ENCODE measurements at regions not wholly inside any gene's neighbourhood (a gene's known extent, or its start where the extent isn't known, plus 50 kb on each side); places are given as distances from the start of the nearest gene placed in this dataset.

DNA sequence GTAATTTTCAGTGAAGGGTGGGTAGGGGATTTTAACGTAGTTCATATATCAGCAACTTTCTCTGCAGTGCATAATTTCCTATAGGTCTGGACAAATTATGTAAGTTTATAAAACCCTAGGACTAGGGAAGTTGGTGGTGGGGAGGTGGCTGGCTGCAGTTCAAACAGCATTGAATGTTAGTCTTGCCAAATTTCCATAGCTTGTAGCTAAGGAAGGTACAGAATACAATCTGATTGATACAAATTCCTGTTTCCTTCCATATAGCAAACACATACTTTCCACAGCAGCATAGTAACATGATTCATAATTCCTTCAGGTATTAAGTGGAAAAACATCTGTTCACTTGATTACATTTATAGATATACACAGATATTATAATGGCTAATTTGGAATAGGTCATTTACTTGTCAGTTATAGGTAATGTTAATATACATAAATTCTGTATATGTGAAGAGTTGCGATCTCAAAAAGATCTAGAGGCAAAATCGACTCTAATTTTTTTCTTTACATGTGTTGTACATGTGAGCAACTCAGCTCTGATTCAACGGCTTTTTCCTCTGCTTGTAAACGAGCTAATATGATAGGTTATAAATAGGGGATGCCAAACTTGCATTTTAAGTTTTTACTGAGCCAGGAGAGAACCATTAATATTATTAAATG is 233.4 kb upstream of the CSNK1A1L start:
- 51 to 70% methylated on average over 5 of the region's 5 CpGs for WGBS, 2 donors
- H3K36me3 ChIP-seq = no peaks in the 10 kb centered on the region

DNA sequence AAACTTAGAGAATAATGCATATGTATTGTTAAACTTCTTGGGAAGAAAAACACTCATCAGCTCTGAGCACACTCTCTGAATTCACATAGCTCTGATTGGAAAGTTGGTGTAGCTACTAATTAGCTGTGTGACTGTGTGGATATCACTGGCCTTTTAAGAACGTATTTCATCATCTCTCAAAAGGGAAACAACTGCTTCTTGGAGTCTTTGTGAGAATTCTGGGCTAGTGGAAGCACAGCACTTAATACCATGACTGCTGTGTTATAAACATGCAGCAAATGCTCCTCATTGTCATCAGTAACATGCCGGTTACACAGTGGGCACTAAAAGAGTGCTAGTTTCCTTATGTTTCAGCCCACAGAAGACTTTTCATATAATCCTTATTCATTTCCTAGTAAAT is 220.9 kb upstream of the CSNK1A1L start:
- H3K4me3 ChIP-seq = no peak overlapping the region
- TF ChIP-seq POLR2A (IDR thresholded peaks at IDR 0.05) (no peak), CTCF (IDR thresholded peaks at IDR 0.05) (no peak), POLR2AphosphoS5 (IDR thresholded peaks at IDR 0.05) (no peak), EP300 (IDR thresholded peaks at IDR 0.05) (no peak)
- H3K27me3 ChIP-seq = no peaks in the 10 kb centered on the region
- H3K4me1 ChIP-seq = no peaks in the 10 kb centered on the region
- H3K36me3 ChIP-seq = no peaks in the 10 kb centered on the region
- peaks cover 0 to 5% (median 0%) of the 10 kb centered on the region in 4 donors for H3K9me3 ChIP-seq
- H3K27ac ChIP-seq = no peak overlapping the region
- WGBS, 2 donors = 47 to 63% methylated on average over 2 of the region's 2 CpGs
- DNase-seq = no peak
- intact Hi-C loops (cut with DNase I) = no loop called here

More for the DNA sequence above, 233.4 kb upstream of the CSNK1A1L start:
- H3K9me3 ChIP-seq = no peaks in the 10 kb centered on the region
- H3K27me3 ChIP-seq = no peaks in the 10 kb centered on the region
- intact Hi-C loops (cut with DNase I) = no loop called here
- no peak overlapping the region for H3K27ac ChIP-seq
- H3K4me1 ChIP-seq = peaks cover 0 to 5% (median 0%) of the 10 kb centered on the region in 4 donors
- TF ChIP-seq CTCF (IDR thresholded peaks at IDR 0.05) (no peak), EP300 (IDR thresholded peaks at IDR 0.05) (no peak), POLR2A (IDR thresholded peaks at IDR 0.05) (no peak), POLR2AphosphoS5 (IDR thresholded peaks at IDR 0.05) (no peak)
- H3K4me3 ChIP-seq = no peak overlapping the region
- no peak for DNase-seq

- H3K4me3 ChIP-seq = no peak overlapping the region
- H3K27me3 ChIP-seq = no peaks in the 10 kb centered on the region
- intact Hi-C loops (cut with DNase I) = no loop called here
- no peaks in the 10 kb centered on the region for H3K36me3 ChIP-seq
- DNase-seq = no peak
- TF ChIP-seq POLR2A (IDR thresholded peaks at IDR 0.05) (no peak), EP300 (IDR thresholded peaks at IDR 0.05) (no peak), POLR2AphosphoS5 (IDR thresholded peaks at IDR 0.05) (no peak), CTCF (IDR thresholded peaks at IDR 0.05) (no peak)
- H3K9me3 ChIP-seq = peaks cover 0 to 4% (median 0%) of the 10 kb centered on the region in 4 donors
- no peaks in the 10 kb centered on the region for H3K4me1 ChIP-seq
- H3K27ac ChIP-seq = no peak overlapping the region
Measured at GRCh38 chr13:37319031-37319443, 213.6 kb upstream of the CSNK1A1L start.

DNA sequence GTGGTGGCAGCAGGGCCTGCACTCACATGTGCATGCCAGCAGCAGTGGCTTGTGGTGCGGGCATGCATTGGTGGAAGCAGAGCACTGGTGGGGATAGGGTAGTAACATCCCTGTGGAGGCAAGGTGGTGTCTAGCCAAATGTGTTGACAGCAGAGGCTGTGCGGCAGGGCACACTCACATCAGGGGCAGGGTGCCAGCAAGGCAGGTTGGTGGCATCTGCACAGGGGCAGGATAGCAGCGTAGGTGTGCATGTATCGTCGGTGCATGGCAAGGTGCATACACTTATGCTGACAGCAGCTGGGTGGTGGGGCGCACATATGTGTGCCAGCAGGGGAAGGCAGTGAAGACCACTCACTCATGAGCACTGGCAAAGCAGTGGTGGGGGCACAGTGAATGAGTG is 211.5 kb upstream of the CSNK1A1L start:
- Histone ChIP-seq H3K27me3 (no peaks in the 10 kb centered on the region), H3K27ac (no peak overlapping the region), H3K36me3 (no peaks in the 10 kb centered on the region), H3K4me1 (no peaks in the 10 kb centered on the region), H3K4me3 (no peak overlapping the region), H3K9me3 (peaks cover 0 to 4% (median 0%) of the 10 kb centered on the region in 4 donors)
- 85 to 97% methylated on average over 6 of the region's 6 CpGs for WGBS, 2 donors
- intact Hi-C loops (cut with DNase I) = no loop called here
- DNase-seq = no peak
- TF ChIP-seq EP300 (IDR thresholded peaks at IDR 0.05) (no peak), POLR2AphosphoS5 (IDR thresholded peaks at IDR 0.05) (no peak), POLR2A (IDR thresholded peaks at IDR 0.05) (no peak), CTCF (IDR thresholded peaks at IDR 0.05) (no peak)

- TF ChIP-seq POLR2AphosphoS5 (IDR thresholded peaks at IDR 0.05) = no peak
- H3K4me3 ChIP-seq = no peak overlapping the region
- no peak for DNase-seq
Measured at GRCh38 chr13:37313372-37313771, 207.9 kb upstream of the CSNK1A1L start.

More at GRCh38 chr13:37313372-37313771, 207.9 kb upstream of the CSNK1A1L start:
- H3K36me3 ChIP-seq = no peaks in the 10 kb centered on the region
- H3K27me3 ChIP-seq = no peaks in the 10 kb centered on the region
- H3K27ac ChIP-seq = no peak overlapping the region
- 76 to 86% methylated on average over 2 of the region's 2 CpGs for WGBS, 2 donors
- H3K4me1 ChIP-seq = no peaks in the 10 kb centered on the region
- intact Hi-C loops (cut with DNase I) = no loop called here
- peaks cover 0 to 4% (median 0%) of the 10 kb centered on the region in 4 donors for H3K9me3 ChIP-seq

Data from sigmoid colon (tissue), 6 donors.